ENCODE measurements at regions not wholly inside any gene's neighbourhood (a gene's known extent, or its start where the extent isn't known, plus 50 kb on each side); places are given as distances from the start of the nearest gene placed in this dataset.

DNA sequence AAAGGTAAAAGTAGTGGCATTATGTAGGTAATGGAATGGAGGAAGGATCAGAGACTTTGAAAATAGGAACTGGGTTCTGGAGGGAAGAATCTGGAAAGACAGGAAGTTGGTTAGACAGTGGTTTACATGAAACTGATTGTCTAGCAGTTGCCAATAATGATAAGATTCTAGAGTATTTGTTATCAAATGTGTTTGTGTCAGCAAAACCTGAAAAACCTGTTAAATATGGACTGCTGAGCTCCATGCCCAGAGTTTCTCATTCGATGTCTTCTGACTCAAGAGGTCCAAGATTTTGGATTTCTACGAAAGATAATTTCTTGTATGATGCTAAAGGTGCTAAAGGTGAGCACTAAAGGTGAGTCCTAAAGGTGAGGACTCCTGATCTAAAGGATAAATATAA is 515.0 kb upstream of the TUSC1 start:
- 76 to 86% methylated on average over 2 of the region's 2 CpGs for whole genome bisulfite sequencing, 2 donors
- Histone ChIP-seq H3K9me3 (peaks cover 0 to 56% (median 6%) of the 10 kb centered on the region in 11 donors), H3K4me3 (no peak overlapping the region), H3K4me1 (no peaks in the 10 kb centered on the region), H3K27ac (no peak overlapping the region), H3K27me3 (no peaks in the 10 kb centered on the region), H3K36me3 (no peaks in the 10 kb centered on the region)
- no peak for ATAC-seq
- intact Hi-C loops (cut with DNase I): loop anchor here in 1 of 10 donors (5.0 kb wide), 1 partner anchor 34 kb away; no protein-coding TSS in a partner anchor
- TF ChIP-seq, protein P1, sequence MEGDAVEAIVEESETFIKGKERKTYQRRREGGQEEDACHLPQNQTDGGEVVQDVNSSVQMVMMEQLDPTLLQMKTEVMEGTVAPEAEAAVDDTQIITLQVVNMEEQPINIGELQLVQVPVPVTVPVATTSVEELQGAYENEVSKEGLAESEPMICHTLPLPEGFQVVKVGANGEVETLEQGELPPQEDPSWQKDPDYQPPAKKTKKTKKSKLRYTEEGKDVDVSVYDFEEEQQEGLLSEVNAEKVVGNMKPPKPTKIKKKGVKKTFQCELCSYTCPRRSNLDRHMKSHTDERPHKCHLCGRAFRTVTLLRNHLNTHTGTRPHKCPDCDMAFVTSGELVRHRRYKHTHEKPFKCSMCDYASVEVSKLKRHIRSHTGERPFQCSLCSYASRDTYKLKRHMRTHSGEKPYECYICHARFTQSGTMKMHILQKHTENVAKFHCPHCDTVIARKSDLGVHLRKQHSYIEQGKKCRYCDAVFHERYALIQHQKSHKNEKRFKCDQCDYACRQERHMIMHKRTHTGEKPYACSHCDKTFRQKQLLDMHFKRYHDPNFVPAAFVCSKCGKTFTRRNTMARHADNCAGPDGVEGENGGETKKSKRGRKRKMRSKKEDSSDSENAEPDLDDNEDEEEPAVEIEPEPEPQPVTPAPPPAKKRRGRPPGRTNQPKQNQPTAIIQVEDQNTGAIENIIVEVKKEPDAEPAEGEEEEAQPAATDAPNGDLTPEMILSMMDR (IDR thresholded peaks at IDR 0.05): no peak
- no peak for DNase-seq

DNA sequence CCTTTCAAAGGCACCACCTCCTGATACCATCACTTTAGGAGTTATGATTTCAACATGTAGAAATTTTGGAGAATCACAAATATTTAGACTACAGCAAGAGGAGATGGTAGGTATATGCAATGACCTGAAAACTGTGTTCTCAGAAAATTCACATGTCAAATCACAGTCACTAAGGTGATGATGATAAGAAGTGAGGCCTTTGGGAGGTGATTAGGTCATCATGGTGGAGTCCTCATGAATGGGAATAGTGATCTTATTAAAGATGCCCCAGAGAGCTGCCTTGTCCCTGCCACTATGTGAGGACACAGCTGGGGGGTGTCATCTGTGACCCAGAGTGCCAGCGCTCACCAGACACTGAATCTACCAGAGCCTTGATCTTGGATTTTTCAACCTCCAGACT is 513.5 kb upstream of the TUSC1 start:
- 0 to 47% methylated on average over 1 of the region's 1 CpG for WGBS, 2 donors
- Histone ChIP-seq H3K27me3 (no peaks in the 10 kb centered on the region), H3K9me3 (peaks cover 0 to 56% (median 4%) of the 10 kb centered on the region in 11 donors), H3K4me3 (no peak overlapping the region), H3K4me1 (no peaks in the 10 kb centered on the region), H3K27ac (no peak overlapping the region), H3K36me3 (no peaks in the 10 kb centered on the region)
- intact Hi-C loops (cut with DNase I): loop anchor here in 1 of 10 donors (5.0 kb wide), 1 partner anchor 36 kb away; no protein-coding TSS in a partner anchor
- DNase-seq (no peak), ATAC-seq (no peak)
- TF ChIP-seq, protein P1 (IDR thresholded peaks at IDR 0.05): no peak

DNA sequence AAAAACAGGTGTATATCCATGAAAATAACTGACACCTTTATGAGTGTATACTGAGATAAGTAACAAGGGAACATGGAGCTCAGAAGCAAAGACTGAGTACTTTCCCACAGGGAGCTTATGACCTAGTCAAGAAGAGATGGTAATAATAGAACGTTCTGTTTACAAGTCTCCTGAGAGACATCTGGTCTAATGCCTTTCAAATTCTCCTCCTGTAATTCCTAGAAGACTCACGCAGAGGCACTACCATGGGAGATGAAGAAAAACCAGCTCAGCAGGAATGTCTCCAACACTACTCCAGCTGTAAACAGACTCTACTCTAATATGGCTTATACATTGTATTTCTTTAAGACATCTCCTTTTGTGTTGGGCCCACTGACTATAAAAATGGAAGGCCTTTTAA is 503.6 kb upstream of the TUSC1 start:
- TF ChIP-seq, protein P1 (IDR thresholded peaks at IDR 0.05): no peak
- Histone ChIP-seq H3K36me3 (no peaks in the 10 kb centered on the region), H3K27ac (no peak overlapping the region), H3K9me3 (peaks cover 0 to 11% (median 0%) of the 10 kb centered on the region in 11 donors), H3K4me1 (no peaks in the 10 kb centered on the region), H3K4me3 (no peak overlapping the region), H3K27me3 (no peaks in the 10 kb centered on the region)
- ATAC-seq: no peak
- intact Hi-C loops (cut with DNase I): no loop called here
- 49 to 53% methylated on average over 2 of the region's 2 CpGs for WGBS, 2 donors
- no peak for DNase-seq

DNA sequence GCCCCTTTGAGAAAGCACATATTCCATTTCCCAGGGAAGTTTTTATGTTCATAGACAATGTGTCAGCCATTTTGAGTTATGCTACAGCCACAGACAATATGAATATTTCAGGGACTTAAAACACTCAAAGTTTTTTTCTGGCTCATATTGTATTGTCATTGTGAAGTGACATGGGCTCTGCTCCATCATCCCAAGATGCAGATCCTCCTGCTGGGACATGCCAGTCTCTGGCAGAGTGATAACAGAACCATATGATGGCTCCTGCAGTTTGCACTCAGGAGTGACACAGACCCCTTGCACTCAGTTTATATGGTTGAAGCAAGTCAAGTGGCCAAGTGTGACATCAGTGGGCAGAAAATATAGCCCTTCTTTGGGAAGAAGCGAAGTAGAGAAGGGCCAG is 498.4 kb upstream of the TUSC1 start:
- no peaks in the 10 kb centered on the region for H3K27me3 ChIP-seq
- H3K9me3 ChIP-seq: no peaks in the 10 kb centered on the region
- no peaks in the 10 kb centered on the region for H3K4me1 ChIP-seq
- intact Hi-C loops (cut with DNase I): no loop called here
- no peak overlapping the region for H3K27ac ChIP-seq
- no peaks in the 10 kb centered on the region for H3K36me3 ChIP-seq
- H3K4me3 ChIP-seq: no peak overlapping the region
- TF ChIP-seq, protein P1 (IDR thresholded peaks at IDR 0.05): no peak
- WGBS, 2 donors: 90 to 92% methylated on average over 1 of the region's 1 CpG
- DNase-seq (no peak), ATAC-seq (no peak)
